Activated CD8-positive, alpha-beta T cell treated with anti-CD3 and anti-CD28 coated beads for 36 hours (primary cell): ENCODE measurements at regions not wholly inside any gene's neighbourhood (a gene's known extent, or its start where the extent isn't known, plus 50 kb on each side); places are given as distances from the start of the nearest gene placed in this dataset.

ENCODE experiments used
- ATAC-seq: fragments of 200-7000 bp; cut with Tn5 transposase; one replicate; pipeline ENCODE4 v1.10.0; 2021; ENCODE audit warnings: mild to moderate bottlenecking, moderate library complexity
- CTCF ChIA-PET: fragments of 350-600 bp; sonication (Branson Sonifier 250); formaldehyde crosslinking; loops from one replicate; lab custom pipeline; 2021; ENCODE audit warnings: antibody characterized with exemption; lab: Charles Lee
- POLR2A ChIA-PET: fragments of 350-600 bp; sonication (Branson Sonifier 250); formaldehyde crosslinking; loops from one replicate; lab custom pipeline; 2021; ENCODE audit warnings: antibody characterized with exemption; lab: Charles Lee
- DNase-seq: peaks from one replicate; pipeline ENCODE4 v3.0.0-alpha.2; 2020
- H3K27ac Mint-ChIP-seq: one replicate; pipeline ENCODE4 v1.8.0; 2021; ENCODE audit warnings: mild to moderate bottlenecking, mixed read lengths
- H3K27me3 Mint-ChIP-seq: one replicate; pipeline ENCODE4 v1.8.0; 2021; ENCODE audit warnings: mixed read lengths
- H3K36me3 Mint-ChIP-seq: one replicate; pipeline ENCODE4 v1.8.0; 2021; ENCODE audit warnings: low read depth, mixed read lengths
- H3K4me1 Mint-ChIP-seq: one replicate; pipeline ENCODE4 v1.8.0; 2021; ENCODE audit warnings: low read depth, mixed read lengths
- H3K4me3 Mint-ChIP-seq: one replicate; pipeline ENCODE4 v1.8.0; 2021; ENCODE audit warnings: mild to moderate bottlenecking, moderate library complexity, mixed read lengths
- H3K9me3 Mint-ChIP-seq: one replicate; pipeline ENCODE4 v1.8.0; 2021; ENCODE audit warnings: mixed read lengths
- intact Hi-C: fragments of 100-400 bp; cut with micrococcal nuclease; formaldehyde crosslinking; loops from one replicate; pipeline ENCODE4 v1.10.0; 2022
- TF ChIP-seq, protein P1 (sequence below): fragments of 200-600 bp; IDR thresholded peaks from one replicate; pipeline ENCODE4 v1.8.0; 2022; ENCODE audit warnings: antibody characterized with exemption, mild to moderate bottlenecking

DNA sequence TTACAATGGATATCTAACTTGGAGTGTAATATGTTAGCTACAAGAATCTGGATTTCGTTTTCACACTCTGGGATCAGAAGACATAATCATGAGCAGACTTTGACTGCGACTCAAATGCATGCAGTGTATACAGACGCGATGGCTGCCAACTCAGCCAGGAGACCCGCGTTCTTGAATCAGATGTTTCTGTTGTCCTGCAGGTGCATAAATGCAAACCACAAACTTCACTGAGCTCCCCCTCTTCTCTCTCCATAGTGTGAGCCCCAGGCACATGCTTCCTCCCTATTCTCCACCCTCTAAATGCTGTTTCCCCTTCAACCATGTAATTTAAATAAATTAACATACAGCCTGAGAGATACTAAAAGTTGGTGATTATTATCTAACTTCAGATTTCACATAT lies 347.9 kb downstream of the DCHS2 start:
- no peaks in the 10 kb centered on the region for H3K9me3 Mint-ChIP-seq
- no peak overlapping the region for H3K27ac Mint-ChIP-seq
- intact Hi-C loops: no loop called here
- CTCF ChIA-PET: no interaction called here
- no peaks in the 10 kb centered on the region for H3K4me1 Mint-ChIP-seq
- H3K27me3 Mint-ChIP-seq: peaks cover 5% of the 10 kb centered on the region
- TF ChIP-seq, protein P1, sequence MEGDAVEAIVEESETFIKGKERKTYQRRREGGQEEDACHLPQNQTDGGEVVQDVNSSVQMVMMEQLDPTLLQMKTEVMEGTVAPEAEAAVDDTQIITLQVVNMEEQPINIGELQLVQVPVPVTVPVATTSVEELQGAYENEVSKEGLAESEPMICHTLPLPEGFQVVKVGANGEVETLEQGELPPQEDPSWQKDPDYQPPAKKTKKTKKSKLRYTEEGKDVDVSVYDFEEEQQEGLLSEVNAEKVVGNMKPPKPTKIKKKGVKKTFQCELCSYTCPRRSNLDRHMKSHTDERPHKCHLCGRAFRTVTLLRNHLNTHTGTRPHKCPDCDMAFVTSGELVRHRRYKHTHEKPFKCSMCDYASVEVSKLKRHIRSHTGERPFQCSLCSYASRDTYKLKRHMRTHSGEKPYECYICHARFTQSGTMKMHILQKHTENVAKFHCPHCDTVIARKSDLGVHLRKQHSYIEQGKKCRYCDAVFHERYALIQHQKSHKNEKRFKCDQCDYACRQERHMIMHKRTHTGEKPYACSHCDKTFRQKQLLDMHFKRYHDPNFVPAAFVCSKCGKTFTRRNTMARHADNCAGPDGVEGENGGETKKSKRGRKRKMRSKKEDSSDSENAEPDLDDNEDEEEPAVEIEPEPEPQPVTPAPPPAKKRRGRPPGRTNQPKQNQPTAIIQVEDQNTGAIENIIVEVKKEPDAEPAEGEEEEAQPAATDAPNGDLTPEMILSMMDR: no peak
- no peak for DNase-seq
- no peak overlapping the region for H3K4me3 Mint-ChIP-seq
- POLR2A ChIA-PET: no interaction called here
- ATAC-seq: no peak
- H3K36me3 Mint-ChIP-seq: no peaks in the 10 kb centered on the region

DNA sequence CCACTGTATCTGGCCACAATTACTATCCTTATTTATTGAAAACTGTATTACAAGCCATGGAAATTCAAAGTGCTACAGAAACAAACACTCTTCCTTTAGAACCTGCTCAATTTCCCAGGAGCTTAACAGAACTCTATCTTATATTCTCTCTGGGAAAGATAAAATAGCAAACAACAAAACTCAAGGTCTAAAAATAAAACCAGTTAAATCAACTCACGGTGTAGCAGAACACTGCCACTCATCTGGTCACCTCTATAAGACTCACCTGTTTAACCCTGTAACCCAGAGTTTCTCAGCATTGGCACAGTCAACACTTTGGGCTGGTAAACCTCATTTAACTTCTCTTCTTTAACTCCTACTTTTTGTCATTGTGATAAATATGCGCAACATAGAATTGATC lies 348.9 kb downstream of the DCHS2 start:
- CTCF ChIA-PET: interaction anchor here (0.8 kb wide), 1 partner anchor 21 kb away, joined by 3 read pairs; no protein-coding TSS in a partner anchor
- no peaks in the 10 kb centered on the region for H3K9me3 Mint-ChIP-seq
- TF ChIP-seq, protein P1: no peak
- H3K27me3 Mint-ChIP-seq: peaks cover 4% of the 10 kb centered on the region
- DNase-seq (no peak), ATAC-seq (no peak)
- POLR2A ChIA-PET: no interaction called here
- H3K4me3 Mint-ChIP-seq: no peak overlapping the region
- no peaks in the 10 kb centered on the region for H3K4me1 Mint-ChIP-seq
- no peak overlapping the region for H3K27ac Mint-ChIP-seq
- intact Hi-C loops: no loop called here
- no peaks in the 10 kb centered on the region for H3K36me3 Mint-ChIP-seq

DNA sequence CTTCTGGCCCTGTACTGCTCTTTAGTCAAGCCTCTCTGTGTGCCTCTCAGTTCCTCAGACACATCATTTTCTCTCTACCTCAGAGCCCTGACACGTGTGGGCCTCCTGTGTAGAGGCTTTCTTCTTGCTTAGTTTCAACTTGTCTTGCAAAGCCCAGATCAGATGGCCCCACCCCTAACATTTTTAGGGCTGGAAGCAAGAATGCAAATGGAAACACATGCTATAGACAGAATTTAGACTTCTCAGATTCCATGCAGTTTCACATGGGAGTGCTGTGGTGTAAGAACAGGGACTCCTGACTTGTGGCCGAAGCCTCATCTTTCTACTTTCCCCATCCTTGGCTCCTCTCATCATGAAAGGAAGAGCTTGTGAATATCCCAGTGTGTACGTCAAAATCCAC lies 350.7 kb downstream of the DCHS2 start:
- ChIA-PET POLR2A (no interaction called here), CTCF (no interaction called here)
- Mint-ChIP-seq H3K4me3 (no peak overlapping the region), H3K27me3 (peaks cover 2% of the 10 kb centered on the region), H3K36me3 (no peaks in the 10 kb centered on the region), H3K4me1 (no peaks in the 10 kb centered on the region), H3K27ac (no peak overlapping the region), H3K9me3 (no peaks in the 10 kb centered on the region)
- TF ChIP-seq, protein P1: no peak
- ATAC-seq: no peak
- no peak for DNase-seq
- intact Hi-C loops: no loop called here

DNA sequence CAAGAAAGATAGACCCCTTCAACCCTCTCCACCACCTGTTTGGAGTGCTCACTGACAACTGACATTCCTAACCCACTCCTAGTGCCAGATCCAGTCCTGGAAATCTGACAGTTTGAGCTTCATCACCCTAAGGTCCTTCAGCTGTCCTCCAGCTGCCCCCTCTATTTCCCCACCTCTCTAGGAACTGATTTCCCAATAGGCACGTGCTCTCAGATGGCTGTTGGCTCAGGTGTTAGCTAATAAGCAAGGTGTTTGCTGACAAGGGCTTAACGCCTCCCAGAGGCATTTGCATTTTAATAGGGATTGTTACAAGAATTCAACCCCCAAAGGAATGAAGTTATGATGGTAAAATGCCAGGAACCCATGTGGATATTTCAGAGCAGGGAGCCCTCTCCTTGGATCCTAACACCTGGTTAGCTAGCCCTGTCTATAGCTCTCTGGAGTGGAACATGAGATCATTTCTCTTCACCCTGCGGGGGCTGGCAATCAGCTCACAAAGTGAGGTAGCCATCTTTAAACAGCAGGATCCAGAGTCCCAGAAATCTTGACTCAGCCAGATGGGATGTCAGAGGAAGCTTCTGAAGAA lies 348.5 kb upstream of the SFRP2 start:
- Mint-ChIP-seq H3K27ac (no peak overlapping the region), H3K4me3 (no peak overlapping the region), H3K27me3 (peaks cover 2% of the 10 kb centered on the region), H3K4me1 (no peaks in the 10 kb centered on the region), H3K9me3 (no peaks in the 10 kb centered on the region), H3K36me3 (no peaks in the 10 kb centered on the region)
- CTCF ChIA-PET: interaction anchor here (1.2 kb wide), 1 partner anchor 352 kb away, joined by 4 read pairs; no protein-coding TSS in a partner anchor
- POLR2A ChIA-PET: interaction anchor here (0.6 kb wide), 1 partner anchor 451 kb away, joined by 3 read pairs; no protein-coding TSS in a partner anchor
- intact Hi-C loops: no loop called here
- DNase-seq: no peak
- ATAC-seq: no peak
- TF ChIP-seq, protein P1: no peak

DNA sequence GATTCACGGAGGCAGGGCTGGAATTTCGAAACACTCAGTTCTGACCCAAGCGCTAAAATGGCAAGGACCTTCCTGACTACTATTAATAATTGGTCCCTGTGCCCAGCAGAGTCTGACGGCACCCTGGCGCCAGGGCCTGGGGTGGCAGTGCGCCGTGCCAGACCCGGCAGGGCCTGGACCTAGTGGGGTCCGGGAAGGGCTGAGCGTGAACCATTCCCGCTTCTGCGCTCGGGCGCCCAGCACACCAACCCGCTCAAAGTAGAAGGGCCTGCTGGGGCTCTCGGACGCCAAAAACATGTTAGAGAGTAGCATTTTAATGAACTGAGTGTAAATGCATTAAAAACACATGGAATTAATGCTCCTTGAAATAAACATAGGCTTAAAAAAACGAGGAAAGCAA lies 346.7 kb upstream of the SFRP2 start:
- POLR2A ChIA-PET: no interaction called here
- DNase-seq (no peak), ATAC-seq (no peak)
- intact Hi-C loops: no loop called here
- Mint-ChIP-seq H3K4me3 (no peak overlapping the region), H3K27me3 (peaks cover 4% of the 10 kb centered on the region), H3K27ac (no peak overlapping the region), H3K36me3 (no peaks in the 10 kb centered on the region), H3K4me1 (no peaks in the 10 kb centered on the region), H3K9me3 (no peaks in the 10 kb centered on the region)
- TF ChIP-seq, protein P1: no peak
- CTCF ChIA-PET: no interaction called here
